B cell (primary cell): ENCODE measurements at regions not wholly inside any gene's neighbourhood (a gene's known extent, or its start where the extent isn't known, plus 50 kb on each side); places are given as distances from the start of the nearest gene placed in this dataset.

Source experiments
- ATAC-seq: fragments of 200-7000 bp; cut with Tn5 transposase; one replicate; pipeline ENCODE4 v1.10.0; 2021; ENCODE audit warnings: low read depth, mild to moderate bottlenecking, moderate number of reproducible peaks, moderate library complexity
- CTCF ChIA-PET: fragments of 350-600 bp; sonication (Branson Sonifier 250); formaldehyde crosslinking; loops from one replicate; lab custom pipeline; 2021; ENCODE audit warnings: antibody characterized with exemption, inconsistent platforms; lab: Charles Lee
- POLR2A ChIA-PET: fragments of 350-600 bp; sonication (Branson Sonifier 250); formaldehyde crosslinking; loops from one replicate; lab custom pipeline; 2021; ENCODE audit warnings: antibody characterized with exemption; lab: Charles Lee
- DNase-seq: peaks from one replicate; pipeline ENCODE4 v3.0.0; 2013
- H2AFZ ChIP-seq: 2 replicates; pipeline ENCODE4 v1.6.1; 2012; ENCODE audit warnings: mild to moderate bottlenecking, low read depth, low read length; ENCODE audit not compliant: insufficient read depth, poor library complexity, severe bottlenecking
- H3K27ac ChIP-seq, 2 donors: 1 replicate in 1 of 2; 2 replicates in 1 of 2; pipeline ENCODE4 v1.5.1; 2012 to 2013; ENCODE audit warnings: low read length in 2 of 2, mild to moderate bottlenecking in 2 of 2, moderate library complexity in 1 of 2
- H3K27me3 ChIP-seq, 4 experiments: fragments of 200-600 bp in 1 of 4; sonication (generic) in 1 of 4; replicated peaks in 1 of 4; 1 replicate in 2 of 4; 2 replicates in 2 of 4; pipeline versions ENCODE4 v1.6.1 to v1.7.0; 2013 to 2016; ENCODE audit warnings: low read length in 3 of 4, mild to moderate bottlenecking in 2 of 4, mixed read lengths in 1 of 4, moderate library complexity in 1 of 4; ENCODE audit not compliant: insufficient read depth in 4 of 4, control insufficient read depth in 3 of 4; ENCODE audit errors: control extremely low read depth in 1 of 4
- H3K36me3 ChIP-seq, 2 experiments: replicated peaks in 1 of 2; 1 replicate in 1 of 2; 2 replicates in 1 of 2; pipeline versions ENCODE4 v1.6.1 to v1.7.1; 2013; ENCODE audit warnings: low read length in 1 of 2; ENCODE audit not compliant: insufficient read depth in 2 of 2, control insufficient read depth in 1 of 2; ENCODE audit errors: control extremely low read depth in 1 of 2, extremely low read depth in 1 of 2
- H3K4me1 ChIP-seq, 2 donors: fragments of 200-600 bp in 1 of 2; sonication (generic) in 1 of 2; 1 replicate in 1 of 2; 2 replicates in 1 of 2; pipeline versions ENCODE4 v1.5.1 to v1.6.1; 2013 to 2017; ENCODE audit warnings: low read length in 2 of 2; ENCODE audit not compliant: control insufficient read depth in 2 of 2, insufficient read depth in 2 of 2
- H3K4me2 ChIP-seq: replicated peaks from 2 replicates; pipeline ENCODE3; 2012; ENCODE audit warnings: mild to moderate bottlenecking, low read depth, low read length; ENCODE audit not compliant: poor library complexity, severe bottlenecking
- H3K4me3 ChIP-seq, 5 experiments: fragments of 200-600 bp in 1 of 5; sonication (generic) in 1 of 5; 1 replicate in 3 of 5; 2 replicates in 2 of 5; pipeline versions ENCODE4 v1.5.1 to v1.7.0; 2011 to 2016; ENCODE audit warnings: low read length in 4 of 5, mild to moderate bottlenecking in 4 of 5, low read depth in 2 of 5, control low read depth in 1 of 5, moderate library complexity in 1 of 5; ENCODE audit not compliant: insufficient read depth in 1 of 5; ENCODE audit errors: control extremely low read depth in 1 of 5, extremely low read depth in 1 of 5
- H3K79me2 ChIP-seq: fragments of 200-600 bp; sonication (generic); one replicate; pipeline ENCODE4 v1.6.0; 2016; ENCODE audit warnings: low read length; ENCODE audit not compliant: control insufficient read depth, insufficient read depth
- H3K9ac ChIP-seq: fragments of 200-600 bp; sonication (generic); 2 replicates; pipeline ENCODE4 v1.6.1; 2017; ENCODE audit warnings: mild to moderate bottlenecking, low read length, moderate library complexity
- H3K9me3 ChIP-seq, 3 donors: one replicate each; pipeline versions ENCODE4 v1.6.1 to v1.7.1; 2013; ENCODE audit warnings: low read length in 2 of 3; ENCODE audit not compliant: control insufficient read depth in 2 of 3, insufficient read depth in 1 of 3; ENCODE audit errors: control extremely low read depth in 1 of 3
- H4K20me1 ChIP-seq: 2 replicates; pipeline ENCODE4 v1.6.0; 2012; ENCODE audit warnings: mild to moderate bottlenecking, low read length; ENCODE audit not compliant: insufficient read depth, control insufficient read depth, poor library complexity, severe bottlenecking
- H3K27ac Mint-ChIP-seq: one replicate; pipeline ENCODE4 v1.8.0; 2021; ENCODE audit warnings: mixed read lengths
- H3K27me3 Mint-ChIP-seq: one replicate; pipeline ENCODE4 v1.8.0; 2021; ENCODE audit warnings: mixed read lengths
- H3K4me1 Mint-ChIP-seq: one replicate; pipeline ENCODE4 v1.8.0; 2021; ENCODE audit warnings: mixed read lengths
- H3K4me3 Mint-ChIP-seq: one replicate; pipeline ENCODE4 v1.8.0; 2021; ENCODE audit warnings: mixed read lengths
- H3K9me3 Mint-ChIP-seq: one replicate; pipeline ENCODE4 v1.8.0; 2022; ENCODE audit warnings: mixed read lengths; ENCODE audit not compliant: insufficient read depth
- EZH2 ChIP-seq: IDR thresholded peaks from 2 replicates; pipeline ENCODE4 v1.6.1; 2012; ENCODE audit warnings: borderline replicate concordance, low read depth, mild to moderate bottlenecking, moderate library complexity, low read length; ENCODE audit not compliant: insufficient read depth, poor library complexity, severe bottlenecking
- WGBS: methylation state at CpG from one replicate; pipeline ENCODE4 v1.1.5; 2013; ENCODE audit warnings: missing lambda C conversion rate; ENCODE audit not compliant: insufficient coverage; 5-methylcytosine and 5-hydroxymethylcytosine counted together
- intact Hi-C: fragments of 100-400 bp; cut with micrococcal nuclease; formaldehyde crosslinking; loops from one replicate; pipeline ENCODE4 v1.10.0; 2022
- TF ChIP-seq, protein P1 (sequence below): fragments of 200-600 bp; IDR thresholded peaks from one replicate; pipeline ENCODE4 v1.8.0; 2022; ENCODE audit warnings: antibody characterized with exemption, mild to moderate bottlenecking

DNA sequence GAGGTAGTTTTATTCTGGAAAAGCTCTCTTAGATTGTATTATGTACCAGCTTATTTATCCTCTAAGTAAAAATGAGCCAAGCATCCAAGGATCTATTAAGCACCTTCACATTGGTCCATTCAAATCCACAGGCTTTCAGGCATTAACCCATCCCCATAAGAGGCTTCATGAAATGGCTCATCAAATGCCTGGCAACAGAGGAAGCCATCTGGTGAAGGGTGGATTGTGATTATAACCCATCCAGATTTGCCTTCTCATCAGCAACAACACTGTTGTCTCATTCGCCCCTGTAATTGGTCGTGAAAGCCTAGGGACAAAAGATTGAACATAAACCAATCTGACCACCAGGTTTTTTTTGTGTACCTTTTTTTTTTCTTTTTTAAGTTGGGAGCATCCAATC lies 134.3 kb upstream of the TACR1 start:
- Histone ChIP-seq H3K4me2 (no peak overlapping the region), H3K9me3 (no peaks in the 10 kb centered on the region), H2AFZ (no peak overlapping the region), H3K36me3 (no peaks in the 10 kb centered on the region), H3K9ac (no peak overlapping the region), H3K4me1 (no peaks in the 10 kb centered on the region), H3K79me2 (no peaks in the 10 kb centered on the region), H4K20me1 (peaks cover 3% of the 10 kb centered on the region), H3K27ac (no peak overlapping the region), H3K4me3 (no peak overlapping the region), H3K27me3 (no peaks in the 10 kb centered on the region)
- Mint-ChIP-seq H3K9me3 (no peaks in the 10 kb centered on the region), H3K27me3 (no peaks in the 10 kb centered on the region), H3K27ac (no peak overlapping the region), H3K4me3 (no peak overlapping the region), H3K4me1 (peaks cover 6% of the 10 kb centered on the region)
- TF ChIP-seq EZH2 = no peak
- TF ChIP-seq, protein P1, sequence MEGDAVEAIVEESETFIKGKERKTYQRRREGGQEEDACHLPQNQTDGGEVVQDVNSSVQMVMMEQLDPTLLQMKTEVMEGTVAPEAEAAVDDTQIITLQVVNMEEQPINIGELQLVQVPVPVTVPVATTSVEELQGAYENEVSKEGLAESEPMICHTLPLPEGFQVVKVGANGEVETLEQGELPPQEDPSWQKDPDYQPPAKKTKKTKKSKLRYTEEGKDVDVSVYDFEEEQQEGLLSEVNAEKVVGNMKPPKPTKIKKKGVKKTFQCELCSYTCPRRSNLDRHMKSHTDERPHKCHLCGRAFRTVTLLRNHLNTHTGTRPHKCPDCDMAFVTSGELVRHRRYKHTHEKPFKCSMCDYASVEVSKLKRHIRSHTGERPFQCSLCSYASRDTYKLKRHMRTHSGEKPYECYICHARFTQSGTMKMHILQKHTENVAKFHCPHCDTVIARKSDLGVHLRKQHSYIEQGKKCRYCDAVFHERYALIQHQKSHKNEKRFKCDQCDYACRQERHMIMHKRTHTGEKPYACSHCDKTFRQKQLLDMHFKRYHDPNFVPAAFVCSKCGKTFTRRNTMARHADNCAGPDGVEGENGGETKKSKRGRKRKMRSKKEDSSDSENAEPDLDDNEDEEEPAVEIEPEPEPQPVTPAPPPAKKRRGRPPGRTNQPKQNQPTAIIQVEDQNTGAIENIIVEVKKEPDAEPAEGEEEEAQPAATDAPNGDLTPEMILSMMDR = no peak
- POLR2A ChIA-PET = no interaction called here
- DNase-seq (no peak), ATAC-seq (no peak)
- no CpG with 5 or more reads among the region's 2 CpGs for WGBS
- CTCF ChIA-PET = no interaction called here
- intact Hi-C loops = no loop called here

DNA sequence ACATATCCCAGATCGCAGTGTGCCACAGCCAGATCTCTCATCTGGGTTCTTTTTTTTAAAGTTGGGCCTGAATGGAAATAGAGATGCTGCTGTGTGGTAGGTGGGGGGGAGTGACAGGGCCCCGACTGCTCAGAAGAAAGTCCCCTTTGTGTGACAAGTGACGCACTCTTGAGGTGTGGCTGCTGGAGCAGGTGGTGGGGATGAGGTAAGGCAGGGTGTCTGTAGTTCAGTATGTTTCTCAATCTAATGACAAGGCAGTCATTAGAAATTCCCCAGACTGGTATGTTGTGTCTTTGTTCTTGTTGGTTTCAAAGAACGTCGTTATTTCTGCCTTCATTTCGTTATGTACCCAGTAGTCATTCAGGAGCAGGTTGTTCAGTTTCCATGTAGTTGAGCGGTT lies 128.8 kb upstream of the TACR1 start:
- H3K4me3 Mint-ChIP-seq = no peak overlapping the region
- peaks cover 32% of the 10 kb centered on the region for H3K4me1 Mint-ChIP-seq
- no peaks in the 10 kb centered on the region for H3K27me3 Mint-ChIP-seq
- no peaks in the 10 kb centered on the region for H3K9me3 Mint-ChIP-seq
- no peak overlapping the region for H3K9ac ChIP-seq
- H3K4me1 ChIP-seq = peaks cover 0 to 8% of the 10 kb centered on the region in 2 donors
- 94% methylated on average over 3 of the region's 7 CpGs for WGBS
- H3K36me3 ChIP-seq = no peaks in the 10 kb centered on the region
- no peak overlapping the region for H3K4me3 ChIP-seq
- no peaks in the 10 kb centered on the region for H3K79me2 ChIP-seq
- H4K20me1 ChIP-seq = peaks cover 5% of the 10 kb centered on the region
- no peak overlapping the region for H3K27ac ChIP-seq
- DNase-seq (no peak), ATAC-seq (no peak)
- H3K9me3 ChIP-seq = no peaks in the 10 kb centered on the region
- ChIA-PET CTCF (no interaction called here), POLR2A (no interaction called here)
- H3K4me2 ChIP-seq = no peak overlapping the region
- no peak overlapping the region for H2AFZ ChIP-seq
- no peak overlapping the region for H3K27ac Mint-ChIP-seq
- no peak for TF ChIP-seq EZH2
- TF ChIP-seq, protein P1 = no peak
- H3K27me3 ChIP-seq = no peaks in the 10 kb centered on the region
- intact Hi-C loops = no loop called here
